GM21390 (cell line): ENCODE measurements at regions not wholly inside any gene's neighbourhood (a gene's known extent, or its start where the extent isn't known, plus 50 kb on each side); places are given as distances from the start of the nearest gene placed in this dataset.
"Not testable (repeated sequence)": the region's sequence is repeated elsewhere in the genome, so short reads cannot be mapped to it uniquely, and the experiment has no call there.

Experiments
- ATAC-seq: cut with Tn5 transposase; IDR thresholded peaks from one replicate; pipeline ENCODE4 v1.9.1; 2021; ENCODE audit not compliant: unreplicated experiment

GRCh38 chr17:73911726-73912372, 267.6 kb upstream of the SDK2 start:
- ATAC-seq, result no peak

- no peak for ATAC-seq
These were observed 268.1 kb upstream of the SDK2 start for GRCh38 chr17:73912373-73912746.

GRCh38 chr17:73914536-73915274, 270.5 kb upstream of the SDK2 start:
- no peak for ATAC-seq

GRCh38 chr17:73919033-73919432, 274.8 kb upstream of the SDK2 start:
- not testable (repeated sequence) for ATAC-seq

- no peak for ATAC-seq
These were observed 277.1 kb upstream of the SDK2 start for GRCh38 chr17:73921306-73921705.

- ATAC-seq, result no peak
These were observed 279.2 kb upstream of the RPL38 start for GRCh38 chr17:73924114-73924908.

- no peak for ATAC-seq
These were observed 278.6 kb upstream of the RPL38 start for GRCh38 chr17:73924909-73925186.

GRCh38 chr17:73929860-73930430, 273.5 kb upstream of the RPL38 start:
- ATAC-seq, result no peak

GRCh38 chr17:73932216-73932749, 271.2 kb upstream of the RPL38 start:
- ATAC-seq, result no peak

- no peak for ATAC-seq
These were observed 270.2 kb upstream of the RPL38 start for GRCh38 chr17:73933164-73933766.

GRCh38 chr17:73933871-73934270, 269.6 kb upstream of the RPL38 start:
- no peak for ATAC-seq

- no peak for ATAC-seq
These were observed 268.8 kb upstream of the RPL38 start for GRCh38 chr17:73934696-73935095.

- ATAC-seq, result no peak
These were observed 266.4 kb upstream of the RPL38 start for GRCh38 chr17:73936908-73937627.

GRCh38 chr17:73938706-73939105, 264.8 kb upstream of the RPL38 start:
- ATAC-seq, result no peak

- ATAC-seq, result no peak
These were observed 263.7 kb upstream of the RPL38 start for GRCh38 chr17:73939806-73940205.

- ATAC-seq, result no peak
These were observed 263.0 kb upstream of the RPL38 start for GRCh38 chr17:73940511-73940910.

GRCh38 chr17:73941919-73942530, 261.5 kb upstream of the RPL38 start:
- no peak for ATAC-seq

GRCh38 chr17:73942703-73943415, 260.6 kb upstream of the RPL38 start:
- ATAC-seq, result no peak

GRCh38 chr17:73943416-73944110, 259.9 kb upstream of the RPL38 start:
- ATAC-seq, result no peak
